Embryonic facial prominence (tissue), 1 donor: ENCODE measurements at regions not wholly inside any gene's neighbourhood (a gene's known extent, or its start where the extent isn't known, plus 50 kb on each side); places are given as distances from the start of the nearest gene placed in this dataset.
"Not testable (repeated sequence)": the region's sequence is repeated elsewhere in the genome, so short reads cannot be mapped to it uniquely, and the experiment has no call there.

Experiments
- DNase-seq: peaks from one replicate; pipeline ENCODE4 v3.0.0-alpha.2; 2016; ENCODE audit errors: extremely low spot score

GRCh38 chr2:198518935-198519334 is 714.5 kb downstream of the PLCL1 start:
- DNase-seq: no peak

- DNase-seq: no peak
These were observed 713.6 kb downstream of the PLCL1 start for GRCh38 chr2:198517976-198518375.

GRCh38 chr2:198508610-198509009 is 704.2 kb downstream of the PLCL1 start:
- not testable (repeated sequence) for DNase-seq

GRCh38 chr2:198499539-198499938 is 695.1 kb downstream of the PLCL1 start:
- no peak for DNase-seq

GRCh38 chr2:198498516-198498915 is 694.1 kb downstream of the PLCL1 start:
- DNase-seq: no peak

GRCh38 chr2:198498048-198498447 is 693.7 kb downstream of the PLCL1 start:
- DNase-seq: no peak

GRCh38 chr2:198494931-198495330 is 690.5 kb downstream of the PLCL1 start:
- no peak for DNase-seq

- no peak for DNase-seq
These were observed 686.4 kb downstream of the PLCL1 start for GRCh38 chr2:198490748-198491147.

- DNase-seq: no peak
These were observed 684.6 kb downstream of the PLCL1 start for GRCh38 chr2:198488964-198489363.

- DNase-seq: no peak
These were observed 678.7 kb downstream of the PLCL1 start for GRCh38 chr2:198483051-198483450.

- DNase-seq: no peak
These were observed 674.7 kb downstream of the PLCL1 start for GRCh38 chr2:198479065-198479464.

- peak; percentile 16 for DNase-seq
These were observed 674.0 kb downstream of the PLCL1 start for GRCh38 chr2:198478361-198478760.

- DNase-seq: no peak
These were observed 671.6 kb downstream of the PLCL1 start for GRCh38 chr2:198476007-198476406.

GRCh38 chr2:198471291-198471690 is 666.9 kb downstream of the PLCL1 start:
- DNase-seq: no peak

- DNase-seq: no peak
These were observed 663.7 kb downstream of the PLCL1 start for GRCh38 chr2:198468136-198468535.

- DNase-seq: no peak
These were observed 661.6 kb downstream of the PLCL1 start for GRCh38 chr2:198465970-198466369.

- DNase-seq: no peak
These were observed 652.0 kb downstream of the PLCL1 start for GRCh38 chr2:198456418-198456817.

GRCh38 chr2:198453866-198454265 is 649.5 kb downstream of the PLCL1 start:
- DNase-seq: no peak

GRCh38 chr2:198452327-198452726 is 647.9 kb downstream of the PLCL1 start:
- no peak for DNase-seq

- no peak for DNase-seq
These were observed 644.4 kb downstream of the PLCL1 start for GRCh38 chr2:198448789-198449188.

GRCh38 chr2:198444800-198445287 is 640.5 kb downstream of the PLCL1 start:
- DNase-seq: no peak

- no peak for DNase-seq
These were observed 637.5 kb downstream of the PLCL1 start for GRCh38 chr2:198441901-198442300.

GRCh38 chr2:198441246-198441645 is 636.9 kb downstream of the PLCL1 start:
- no peak for DNase-seq

- DNase-seq: no peak
These were observed 636.4 kb downstream of the PLCL1 start for GRCh38 chr2:198440833-198441232.

- DNase-seq: no peak
These were observed 633.9 kb downstream of the PLCL1 start for GRCh38 chr2:198438331-198438730.
